ENCODE measurements at regions not wholly inside any gene's neighbourhood (a gene's known extent, or its start where the extent isn't known, plus 50 kb on each side); places are given as distances from the start of the nearest gene placed in this dataset.

DNA sequence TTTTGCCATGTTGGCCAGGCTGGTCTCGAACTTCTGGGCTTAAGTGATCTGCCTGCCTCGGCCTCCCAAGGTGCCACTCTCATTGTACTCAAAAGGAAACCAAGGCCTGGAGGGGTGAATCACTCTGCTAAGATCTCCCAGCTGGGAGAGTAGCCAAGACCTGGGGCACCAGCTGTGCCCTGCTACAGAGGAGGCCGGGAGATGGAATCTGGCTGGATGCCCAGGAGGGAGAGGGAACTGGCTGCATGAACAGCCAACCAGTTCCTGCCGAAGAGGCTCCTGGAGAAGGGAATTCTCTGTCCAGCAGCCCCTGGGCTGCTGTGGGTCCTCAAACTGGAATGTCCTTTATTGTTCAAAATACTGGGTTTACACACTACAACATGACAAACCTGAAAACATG is 238.7 kb upstream of the CIBAR2 start:
- TF ChIP-seq EP300 (conservative IDR thresholded peaks at IDR 0.05; ENCODE audit: poor library complexity, severe bottlenecking) (no peak), EZH2 (IDR thresholded peaks at IDR 0.05; ENCODE audit: borderline replicate concordance, insufficient read depth, low read length, poor library complexity, severe bottlenecking) (no peak), TAF1 (IDR thresholded peaks at IDR 0.05; ENCODE audit: low read depth) (no peak)
